HG02571 (cell line): ENCODE measurements at regions not wholly inside any gene's neighbourhood (a gene's known extent, or its start where the extent isn't known, plus 50 kb on each side); places are given as distances from the start of the nearest gene placed in this dataset.

Experiments
- ATAC-seq: cut with Tn5 transposase; IDR thresholded peaks from one replicate; pipeline ENCODE4 v1.9.1; 2021; ENCODE audit warnings: mild to moderate bottlenecking, moderate library complexity; ENCODE audit not compliant: unreplicated experiment

GRCh38 chr13:75913925-75914324, 277.8 kb downstream of the LMO7 start:
- ATAC-seq = no peak

- ATAC-seq = no peak
Measured at GRCh38 chr13:75910591-75910990, 274.5 kb downstream of the LMO7 start.
